ENCODE measurements at regions not wholly inside any gene's neighbourhood (a gene's known extent, or its start where the extent isn't known, plus 50 kb on each side); places are given as distances from the start of the nearest gene placed in this dataset.
"Not testable (repeated sequence)": the region's sequence is repeated elsewhere in the genome, so short reads cannot be mapped to it uniquely, and the experiment has no call there.

- DNase-seq, result no peak
Observed at GRCh38 chr3:82495655-82496054, 734.2 kb upstream of the GBE1 start.

- DNase-seq, result no peak
Observed at GRCh38 chr3:82494977-82495489, 733.6 kb upstream of the GBE1 start.

DNA sequence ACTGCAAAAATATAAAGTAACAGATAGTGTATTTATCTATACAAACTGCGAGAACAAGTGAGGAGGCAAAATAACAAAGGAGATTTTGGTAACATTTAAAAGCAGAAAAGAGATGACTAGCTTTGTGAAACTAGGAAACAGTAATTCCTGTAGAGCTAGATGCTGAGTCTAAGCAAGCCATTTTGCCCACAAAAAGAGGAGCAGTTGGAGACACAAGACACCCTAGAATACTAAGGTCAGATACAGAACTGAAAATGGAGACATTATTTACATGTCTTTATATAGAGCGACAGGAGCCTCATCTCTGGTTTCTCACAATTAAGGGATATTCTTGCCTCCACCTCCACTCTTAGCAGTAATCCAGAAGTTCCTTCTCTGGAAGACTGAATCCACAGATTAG lies 732.4 kb upstream of the GBE1 start:
- no peak for DNase-seq

GRCh38 chr3:82475306-82475705 lies 713.9 kb upstream of the GBE1 start:
- DNase-seq, result no peak

DNA sequence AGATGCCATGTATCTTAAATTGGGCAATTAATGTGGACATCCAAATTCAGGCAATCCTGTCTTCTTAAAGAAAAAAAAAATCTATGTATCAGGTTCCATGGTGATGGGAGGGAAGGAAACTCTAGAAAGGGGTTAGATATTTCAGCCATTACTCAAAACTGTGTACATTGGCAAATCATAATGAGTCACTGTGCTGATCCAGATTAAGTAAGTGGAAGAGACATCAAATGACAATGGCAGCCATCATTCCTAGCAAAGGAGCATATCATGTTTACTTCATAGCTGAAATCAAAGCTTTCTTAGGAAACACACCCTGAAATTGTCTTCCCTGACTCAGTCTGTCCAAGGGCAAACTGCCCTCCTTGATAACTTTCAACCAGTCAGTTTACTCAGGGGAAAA lies 713.3 kb upstream of the GBE1 start:
- no peak for DNase-seq

GRCh38 chr3:82473864-82474541 lies 712.6 kb upstream of the GBE1 start:
- no peak for DNase-seq

DNA sequence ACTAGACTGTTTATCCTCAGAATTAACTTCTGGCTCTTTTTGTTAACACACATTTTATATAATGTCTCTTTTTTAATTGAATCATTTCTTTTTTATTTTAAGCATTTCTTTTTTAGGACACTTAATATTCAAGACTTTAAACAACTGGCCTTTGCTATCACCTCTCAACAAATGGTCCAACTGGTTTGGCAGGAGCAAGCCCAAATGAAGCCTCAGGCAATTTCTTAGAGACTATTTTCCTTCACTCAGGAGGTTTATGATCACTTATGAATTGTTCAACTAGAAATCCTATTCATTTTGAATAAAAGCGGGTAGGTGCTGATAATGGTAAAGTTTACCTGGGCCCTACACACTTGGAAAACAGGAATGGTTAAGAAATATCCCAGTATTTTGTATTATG lies 705.6 kb upstream of the GBE1 start:
- no peak for DNase-seq

- DNase-seq, result no peak
Observed at GRCh38 chr3:82462977-82463376, 701.5 kb upstream of the GBE1 start.

DNA sequence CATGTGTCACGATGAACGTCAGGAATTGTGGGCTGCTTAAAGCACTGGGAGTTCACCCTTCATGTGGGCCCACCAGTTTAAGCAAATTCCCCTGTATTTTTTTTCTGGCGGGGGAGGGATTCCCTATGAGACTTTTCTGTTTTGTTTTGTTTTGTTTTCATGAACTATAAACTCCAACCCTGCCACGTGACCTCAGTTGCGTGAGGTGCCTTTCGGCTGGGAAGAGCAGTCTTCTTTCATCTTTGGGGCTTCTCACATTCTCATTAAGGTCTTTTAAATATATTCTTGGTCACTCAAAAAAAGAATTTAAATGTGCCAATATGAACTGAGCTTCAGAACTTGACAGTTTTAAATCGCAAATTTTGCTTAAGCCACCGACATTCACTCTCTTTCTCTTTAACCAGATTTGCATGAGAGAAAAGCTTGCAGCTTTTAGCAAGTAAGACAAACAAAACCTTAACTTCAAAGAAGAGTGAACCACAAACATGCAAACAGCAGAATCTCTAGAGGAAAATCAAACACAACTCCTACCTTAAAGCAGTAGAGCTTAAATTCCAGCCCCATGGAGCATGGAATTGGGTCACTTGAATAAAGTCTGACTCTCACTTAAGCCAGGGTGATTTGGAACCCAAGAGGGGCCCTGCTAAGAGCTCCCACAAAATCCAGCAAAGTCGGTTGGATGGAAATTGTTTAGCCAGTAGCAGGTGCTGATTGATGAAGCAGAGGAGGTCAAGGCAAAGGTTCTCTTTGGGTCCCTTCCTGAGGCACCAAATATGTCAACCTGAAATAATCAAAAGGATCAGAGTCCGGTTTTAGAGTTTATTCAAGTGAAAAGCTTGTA lies 699.8 kb upstream of the GBE1 start:
- DNase-seq, result no peak

GRCh38 chr3:82448320-82448719 lies 686.9 kb upstream of the GBE1 start:
- no peak for DNase-seq

GRCh38 chr3:82428821-82429220 lies 667.4 kb upstream of the GBE1 start:
- not testable (repeated sequence) for DNase-seq

DNA sequence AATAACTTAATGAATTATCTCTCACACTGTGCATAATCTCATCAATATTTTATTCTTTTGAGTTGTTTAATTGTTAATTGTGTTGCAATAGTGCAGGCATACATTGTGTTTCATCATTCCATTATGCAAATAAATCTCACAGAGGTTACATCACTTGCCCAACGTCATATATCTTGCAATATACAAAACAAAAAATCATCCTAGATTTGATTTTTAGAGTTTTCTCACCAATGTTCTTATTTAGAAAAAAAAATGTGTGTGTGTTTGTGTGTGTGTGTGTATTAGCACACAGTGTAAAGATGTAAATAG lies 662.5 kb upstream of the GBE1 start:
- no peak for DNase-seq

DNA sequence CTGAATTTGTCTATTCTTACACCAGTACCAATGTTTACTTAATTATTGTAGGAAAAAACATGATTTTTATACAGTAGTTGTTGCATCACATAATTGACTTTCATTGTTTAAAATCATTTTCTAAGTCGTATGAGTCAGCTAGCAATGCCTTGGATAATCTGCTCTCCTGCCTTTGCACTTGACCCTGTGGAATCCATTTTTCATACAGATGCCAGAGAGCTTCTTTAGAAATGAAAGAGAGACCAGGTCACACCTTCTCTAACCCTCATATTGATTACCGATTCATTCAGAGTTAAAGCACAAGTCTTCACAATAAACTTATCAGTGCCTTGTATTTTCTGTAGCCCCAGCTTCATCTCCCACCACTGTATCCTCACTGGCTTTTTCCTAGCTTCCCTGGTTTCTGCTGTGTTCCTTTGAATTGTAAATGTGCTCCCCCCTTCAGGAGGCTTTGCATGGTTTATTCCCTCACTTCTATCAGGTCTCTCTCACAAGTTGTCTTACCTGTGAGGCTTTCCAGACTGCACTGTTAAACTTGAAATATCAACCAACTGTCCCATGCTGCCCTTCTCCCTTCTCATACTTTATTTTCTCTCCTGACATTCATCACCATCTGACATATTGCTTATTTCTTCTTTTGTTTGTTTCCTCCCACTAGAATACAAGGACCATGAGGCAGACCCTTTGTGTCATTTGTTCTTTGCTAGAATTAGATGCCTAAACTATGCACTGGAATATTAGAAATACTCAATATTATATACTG lies 662.0 kb upstream of the GBE1 start:
- DNase-seq, result no peak

DNA sequence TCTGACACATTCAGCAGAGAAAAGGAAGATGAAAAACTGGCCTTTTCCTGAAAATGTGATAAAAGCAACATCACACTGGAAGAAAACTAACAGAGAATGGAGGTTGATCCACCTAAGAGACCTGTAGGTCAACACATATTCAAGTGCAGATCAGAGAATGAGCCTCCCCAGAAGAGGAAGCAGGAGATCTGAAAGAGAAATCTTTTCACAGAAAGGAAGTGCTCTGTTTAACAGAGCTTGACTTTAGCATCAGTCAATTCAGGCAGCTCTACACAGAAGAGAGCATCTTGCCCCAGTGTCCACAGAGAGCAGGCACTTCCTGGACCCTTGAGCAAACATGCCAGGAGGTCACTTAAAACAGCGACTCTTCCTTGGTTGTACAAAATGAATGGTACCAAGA lies 655.4 kb upstream of the GBE1 start:
- DNase-seq, result no peak

GRCh38 chr3:82416349-82416748 lies 654.9 kb upstream of the GBE1 start:
- no peak for DNase-seq

- no peak for DNase-seq
Observed at GRCh38 chr3:82413171-82413570, 651.7 kb upstream of the GBE1 start.

- DNase-seq, result no peak
Observed at GRCh38 chr3:82410366-82410765, 648.9 kb upstream of the GBE1 start.

DNA sequence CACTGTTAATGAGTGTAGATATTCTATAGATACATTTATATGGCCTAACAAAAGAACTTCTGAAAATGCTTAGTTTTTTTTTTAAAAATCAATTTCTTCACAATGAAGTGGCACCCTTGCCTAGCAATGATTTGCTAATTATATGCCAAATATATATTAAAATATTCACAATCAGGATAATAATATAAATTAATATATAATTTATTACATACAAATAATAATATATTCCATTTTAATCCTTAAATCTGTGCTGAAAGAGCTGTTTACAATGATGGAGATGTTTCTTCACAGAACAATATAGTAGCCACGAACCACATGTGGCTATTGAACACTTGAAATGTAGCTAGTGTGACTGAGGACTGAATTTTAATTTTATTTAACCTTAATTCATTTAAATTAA lies 648.4 kb upstream of the GBE1 start:
- no peak for DNase-seq

- DNase-seq, result no peak
Observed at GRCh38 chr3:82392203-82392775, 630.8 kb upstream of the GBE1 start.

GRCh38 chr3:82390868-82391267 lies 629.4 kb upstream of the GBE1 start:
- DNase-seq, result no peak

- DNase-seq, result no peak
Observed at GRCh38 chr3:82386647-82387046, 625.2 kb upstream of the GBE1 start.

GRCh38 chr3:82384181-82384580 lies 622.7 kb upstream of the GBE1 start:
- DNase-seq, result no peak

DNA sequence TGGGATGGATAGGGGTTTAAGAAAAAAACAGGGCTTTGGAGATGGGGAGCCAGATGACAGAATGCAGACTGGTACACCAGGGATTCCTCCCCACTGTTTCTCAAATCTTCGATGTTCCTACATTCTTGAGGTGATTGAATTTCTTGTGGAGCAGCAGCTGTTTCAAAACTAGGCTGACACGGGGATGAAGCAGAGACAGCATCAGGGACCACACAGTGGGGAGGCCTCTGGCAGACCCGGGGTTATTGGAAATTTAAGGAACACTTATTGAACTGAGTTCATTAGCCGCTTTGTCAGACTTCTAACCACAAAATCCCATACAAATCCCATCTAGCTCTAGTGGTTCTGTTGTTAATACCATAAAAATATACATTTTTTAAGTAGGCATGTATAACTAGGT lies 621.4 kb upstream of the GBE1 start:
- DNase-seq, result no peak
